Breast epithelium (tissue), 4 donors: ENCODE measurements at regions not wholly inside any gene's neighbourhood (a gene's known extent, or its start where the extent isn't known, plus 50 kb on each side); places are given as distances from the start of the nearest gene placed in this dataset.

Experiments
- DNase-seq, 2 donors: peaks; one replicate each; pipeline ENCODE4 v3.0.0-alpha.2; 2019; ENCODE audit warnings: low spot score in 2 of 2
- H3K27ac ChIP-seq, 2 donors: fragments of 200-600 bp; sonication (generic) in 1 of 2; one replicate each; pipeline ENCODE4 v1.5.1; 2016 to 2019; ENCODE audit warnings: mild to moderate bottlenecking in 1 of 2
- H3K27me3 ChIP-seq, 2 donors: fragments of 200-600 bp; sonication (generic) in 1 of 2; one replicate each; pipeline versions ENCODE4 v1.5.1 to v1.6.0; 2017 to 2019; ENCODE audit warnings: control low read depth in 1 of 2, mild to moderate bottlenecking in 1 of 2
- H3K36me3 ChIP-seq: fragments of 200-600 bp; one replicate; pipeline ENCODE4 v1.5.1; 2019
- H3K4me1 ChIP-seq, 2 donors: fragments of 200-600 bp; sonication (generic); one replicate each; pipeline ENCODE4 v1.5.1; 2016 to 2019; ENCODE audit warnings: control low read depth in 1 of 2
- H3K4me3 ChIP-seq, 3 donors: fragments of 200-600 bp; sonication (generic); 1 replicate in 2 of 3; 2 replicates in 1 of 3; pipeline ENCODE4 v1.5.1; 2016 to 2019; ENCODE audit warnings: mild to moderate bottlenecking in 3 of 3, moderate library complexity in 2 of 3
- H3K9me3 ChIP-seq, 2 donors: fragments of 200-600 bp; sonication (generic) in 1 of 2; one replicate each; pipeline ENCODE4 v1.5.1; 2016 to 2019; ENCODE audit warnings: control low read depth in 1 of 2
- CTCF ChIP-seq, 3 donors: fragments of 450-650 bp; IDR thresholded peaks; one replicate each; pipeline ENCODE4 v1.5.1; 2016 to 2017; ENCODE audit warnings: antibody characterized with exemption in 3 of 3, mild to moderate bottlenecking in 3 of 3, moderate library complexity in 3 of 3
- POLR2A ChIP-seq: fragments of 450-650 bp; IDR thresholded peaks from one replicate; pipeline ENCODE4 v1.6.1; 2016; ENCODE audit warnings: antibody characterized with exemption, mild to moderate bottlenecking, moderate library complexity
- POLR2AphosphoS5 ChIP-seq, 3 donors: sonication (generic); formaldehyde crosslinking; IDR thresholded peaks; one replicate each; pipeline ENCODE4 v1.6.1; 2017; ENCODE audit warnings: antibody characterized with exemption in 3 of 3
- intact Hi-C: fragments of 100-400 bp; cut with DNase I; formaldehyde crosslinking; loops from one replicate; pipeline ENCODE4 v1.15.1; 2023; ENCODE audit warnings: low total_unique reads

GRCh38 chr2:121110924-121111323 lies 174.1 kb downstream of the TFCP2L1 start:
- Histone ChIP-seq H3K36me3 (no peaks in the 10 kb centered on the region), H3K4me1 (no peaks in the 10 kb centered on the region), H3K27me3 (no peaks in the 10 kb centered on the region), H3K9me3 (peaks cover 0 to 11% of the 10 kb centered on the region in 2 donors), H3K4me3 (no peak overlapping the region), H3K27ac (no peak overlapping the region)
- no peak for DNase-seq
- intact Hi-C loops = no loop called here
- TF ChIP-seq POLR2AphosphoS5 (IDR thresholded peaks at IDR 0.05) (no peak), CTCF (IDR thresholded peaks at IDR 0.05) (no peak), POLR2A (no peak)

DNA sequence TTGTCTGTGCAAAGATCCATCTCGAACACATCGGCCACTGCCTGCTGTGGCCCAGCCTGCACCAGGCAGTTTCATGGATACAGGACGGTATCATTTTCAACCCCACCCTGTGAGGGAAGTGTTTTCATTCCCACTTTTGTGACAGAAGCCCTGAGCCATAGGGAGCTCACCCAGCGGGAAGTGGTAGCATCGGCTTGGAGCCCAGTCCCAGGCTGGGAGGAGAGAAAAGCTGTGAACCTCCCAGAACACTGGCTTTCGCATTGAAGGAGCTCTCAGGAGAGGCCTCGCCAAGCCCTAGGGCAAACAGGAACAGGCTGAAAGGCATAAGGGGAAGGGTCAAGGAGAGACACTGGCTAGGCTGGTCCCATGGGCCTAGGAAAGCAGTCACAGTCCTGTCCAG lies 166.1 kb downstream of the TFCP2L1 start:
- H3K27ac ChIP-seq = no peak overlapping the region
- intact Hi-C loops = no loop called here
- H3K9me3 ChIP-seq = no peaks in the 10 kb centered on the region
- TF ChIP-seq CTCF (IDR thresholded peaks at IDR 0.05) = no peak
- no peak for TF ChIP-seq POLR2AphosphoS5 (IDR thresholded peaks at IDR 0.05)
- TF ChIP-seq POLR2A = no peak
- H3K36me3 ChIP-seq = no peaks in the 10 kb centered on the region
- no peak overlapping the region for H3K4me3 ChIP-seq
- H3K27me3 ChIP-seq = no peaks in the 10 kb centered on the region
- no peaks in the 10 kb centered on the region for H3K4me1 ChIP-seq
- DNase-seq = no peak

DNA sequence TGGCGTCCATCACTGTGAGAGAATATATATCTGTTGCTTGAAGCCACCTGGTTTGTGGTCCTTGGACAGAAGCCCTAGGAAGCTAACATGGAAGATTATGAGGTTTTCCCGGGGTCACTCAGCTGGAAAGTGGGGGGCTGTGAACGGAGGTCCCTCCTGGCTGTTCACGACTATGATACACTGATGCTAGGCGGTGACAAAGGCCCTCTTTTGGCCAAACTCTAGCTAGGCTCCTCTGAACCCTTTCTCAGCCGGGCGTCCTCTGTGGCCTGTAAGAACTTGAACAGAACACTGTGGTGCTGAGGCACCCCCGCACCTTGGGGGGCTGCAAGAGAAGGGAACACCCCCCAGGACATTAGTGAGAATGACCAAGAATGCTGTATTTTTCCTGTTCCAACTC lies 164.6 kb downstream of the TFCP2L1 start:
- intact Hi-C loops = no loop called here
- no peaks in the 10 kb centered on the region for H3K27me3 ChIP-seq
- TF ChIP-seq POLR2AphosphoS5 (IDR thresholded peaks at IDR 0.05) (no peak), CTCF (IDR thresholded peaks at IDR 0.05) (no peak), POLR2A (no peak)
- H3K27ac ChIP-seq = no peak overlapping the region
- H3K4me3 ChIP-seq = no peak overlapping the region
- no peaks in the 10 kb centered on the region for H3K36me3 ChIP-seq
- no peak for DNase-seq
- H3K4me1 ChIP-seq = no peaks in the 10 kb centered on the region
- no peaks in the 10 kb centered on the region for H3K9me3 ChIP-seq

DNA sequence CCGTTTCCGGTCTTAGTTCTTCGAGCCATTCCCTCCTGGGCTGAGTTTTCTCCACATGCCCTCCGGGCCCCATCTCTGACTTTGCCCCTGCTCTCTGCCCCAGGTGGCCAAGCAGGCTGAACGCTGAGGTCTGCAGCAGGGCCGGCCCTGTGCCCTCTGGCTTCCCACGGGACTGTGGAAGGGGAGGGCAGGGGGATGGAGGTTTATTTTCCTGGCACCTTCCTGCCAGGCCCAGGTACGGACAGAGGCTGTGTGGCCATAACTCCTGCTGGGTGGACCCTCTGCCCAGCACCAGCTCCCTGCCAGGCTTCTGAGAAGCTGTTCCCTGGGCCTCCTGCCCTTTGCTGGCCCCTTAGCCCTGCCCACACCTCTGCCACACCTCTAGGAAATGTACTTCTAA lies 164.0 kb downstream of the TFCP2L1 start:
- Histone ChIP-seq H3K9me3 (no peaks in the 10 kb centered on the region), H3K4me1 (no peaks in the 10 kb centered on the region), H3K36me3 (no peaks in the 10 kb centered on the region), H3K27me3 (no peaks in the 10 kb centered on the region), H3K4me3 (no peak overlapping the region), H3K27ac (no peak overlapping the region)
- DNase-seq = no peak
- no peak for TF ChIP-seq POLR2A
- no peak for TF ChIP-seq POLR2AphosphoS5 (IDR thresholded peaks at IDR 0.05)
- TF ChIP-seq CTCF (IDR thresholded peaks at IDR 0.05) = no peak
- intact Hi-C loops = no loop called here

DNA sequence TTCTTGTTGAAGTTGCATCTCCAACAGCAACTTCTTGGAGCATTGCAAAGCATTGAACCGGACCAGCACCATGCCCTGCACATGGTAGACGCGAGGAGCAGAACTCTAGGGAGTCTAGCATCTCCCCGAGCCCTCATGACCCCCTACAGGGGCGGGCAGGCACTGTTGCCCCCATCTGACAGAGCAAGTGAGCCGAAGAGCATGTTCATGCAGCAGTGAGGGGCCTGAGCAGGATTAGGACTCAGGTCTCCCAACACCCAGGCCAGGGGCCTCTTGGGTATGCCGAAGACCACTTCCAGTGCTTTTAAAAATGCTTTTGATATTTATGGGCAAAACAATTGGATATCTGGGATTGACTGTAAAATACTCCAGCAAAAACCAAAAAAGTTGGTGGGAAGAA lies 163.3 kb downstream of the TFCP2L1 start:
- intact Hi-C loops = no loop called here
- H3K4me3 ChIP-seq = no peak overlapping the region
- no peaks in the 10 kb centered on the region for H3K27me3 ChIP-seq
- H3K9me3 ChIP-seq = no peaks in the 10 kb centered on the region
- H3K27ac ChIP-seq = no peak overlapping the region
- H3K4me1 ChIP-seq = no peaks in the 10 kb centered on the region
- no peaks in the 10 kb centered on the region for H3K36me3 ChIP-seq
- no peak for DNase-seq
- no peak for TF ChIP-seq CTCF (IDR thresholded peaks at IDR 0.05)
- TF ChIP-seq POLR2A = no peak
- TF ChIP-seq POLR2AphosphoS5 (IDR thresholded peaks at IDR 0.05) = no peak
